Neural progenitor cell (in vitro differentiated cells): ENCODE measurements at regions not wholly inside any gene's neighbourhood (a gene's known extent, or its start where the extent isn't known, plus 50 kb on each side); places are given as distances from the start of the nearest gene placed in this dataset.

Experiments used
- DNase-seq: peaks from one replicate; pipeline ENCODE4 v3.0.0-alpha.2; 2016; ENCODE audit warnings: low spot score
- H2AFZ ChIP-seq: fragments of 200-600 bp; sonication (generic); replicated peaks from 2 replicates; pipeline ENCODE4 v1.6.1; 2016; ENCODE audit warnings: antibody characterized with exemption
- H3F3A ChIP-seq: fragments of 200-600 bp; sonication (generic); 2 replicates; pipeline ENCODE4 v1.6.1; 2016; ENCODE audit warnings: antibody characterized with exemption, low read depth
- H3K27ac ChIP-seq: fragments of 200-600 bp; sonication (generic); 2 replicates; pipeline ENCODE4 v1.5.1; 2016; ENCODE audit warnings: mild to moderate bottlenecking
- H3K27me3 ChIP-seq: fragments of 200-600 bp; sonication (generic); 2 replicates; pipeline ENCODE4 v1.6.1; 2016; ENCODE audit warnings: mild to moderate bottlenecking, moderate library complexity
- H3K36me3 ChIP-seq: fragments of 200-600 bp; sonication (generic); 2 replicates; pipeline ENCODE4 v1.5.1; 2016
- H3K4me1 ChIP-seq: fragments of 200-600 bp; sonication (generic); 2 replicates; pipeline ENCODE4 v1.6.1; 2016; ENCODE audit warnings: mixed run types
- H3K4me2 ChIP-seq: fragments of 200-600 bp; sonication (generic); 2 replicates; pipeline ENCODE4 v1.6.1; 2016
- H3K4me3 ChIP-seq: fragments of 200-600 bp; sonication (generic); 2 replicates; pipeline ENCODE4 v1.5.1; 2016
- H3K79me2 ChIP-seq: fragments of 200-600 bp; sonication (generic); 2 replicates; pipeline ENCODE4 v1.6.1; 2016; ENCODE audit warnings: low read depth
- H3K9ac ChIP-seq: fragments of 200-600 bp; sonication (generic); 2 replicates; pipeline ENCODE4 v1.6.1; 2016
- H3K9me3 ChIP-seq: fragments of 200-600 bp; sonication (generic); 2 replicates; pipeline ENCODE4 v1.5.1; 2016; ENCODE audit warnings: low read depth
- H4K20me1 ChIP-seq: fragments of 200-600 bp; sonication (generic); 2 replicates; pipeline ENCODE4 v1.6.1; 2016; ENCODE audit warnings: low read depth
- H3K27ac Mint-ChIP-seq: 3 replicates; pipeline ENCODE4 v1.8.0; 2021; ENCODE audit warnings: mixed read lengths
- H3K27me3 Mint-ChIP-seq: 2 replicates; pipeline ENCODE4 v1.8.0; 2022; ENCODE audit warnings: low read depth, mild to moderate bottlenecking, inconsistent platforms, moderate library complexity, mixed read lengths; ENCODE audit not compliant: insufficient read depth
- H3K36me3 Mint-ChIP-seq: 3 replicates; pipeline ENCODE4 v1.8.0; 2021; ENCODE audit warnings: mixed read lengths
- H3K4me1 Mint-ChIP-seq: 3 replicates; pipeline ENCODE4 v1.8.0; 2021; ENCODE audit warnings: mixed read lengths
- H3K4me3 Mint-ChIP-seq: 3 replicates; pipeline ENCODE4 v1.8.0; 2021; ENCODE audit warnings: mild to moderate bottlenecking, moderate library complexity, mixed read lengths
- H3K9me3 Mint-ChIP-seq: 3 replicates; pipeline ENCODE4 v1.8.0; 2020; ENCODE audit warnings: mixed read lengths
- EZH2 ChIP-seq: fragments of 200-600 bp; sonication (generic); IDR thresholded peaks from 2 replicates; pipeline ENCODE4 v1.6.1; 2017; ENCODE audit warnings: antibody characterized with exemption, mild to moderate bottlenecking, moderate library complexity
- EZH2phosphoT487 ChIP-seq: fragments of 200-600 bp; sonication (generic); IDR thresholded peaks from 2 replicates; pipeline ENCODE4 v1.6.1; 2017; ENCODE audit warnings: antibody characterized with exemption
- TF ChIP-seq, protein P1 (sequence below): fragments of 200-600 bp; sonication (generic); IDR thresholded peaks from 2 replicates; pipeline ENCODE4 v1.5.1; 2017; ENCODE audit warnings: antibody characterized with exemption, mild to moderate bottlenecking

- no peak for TF ChIP-seq EZH2phosphoT487
- TF ChIP-seq, protein P1, sequence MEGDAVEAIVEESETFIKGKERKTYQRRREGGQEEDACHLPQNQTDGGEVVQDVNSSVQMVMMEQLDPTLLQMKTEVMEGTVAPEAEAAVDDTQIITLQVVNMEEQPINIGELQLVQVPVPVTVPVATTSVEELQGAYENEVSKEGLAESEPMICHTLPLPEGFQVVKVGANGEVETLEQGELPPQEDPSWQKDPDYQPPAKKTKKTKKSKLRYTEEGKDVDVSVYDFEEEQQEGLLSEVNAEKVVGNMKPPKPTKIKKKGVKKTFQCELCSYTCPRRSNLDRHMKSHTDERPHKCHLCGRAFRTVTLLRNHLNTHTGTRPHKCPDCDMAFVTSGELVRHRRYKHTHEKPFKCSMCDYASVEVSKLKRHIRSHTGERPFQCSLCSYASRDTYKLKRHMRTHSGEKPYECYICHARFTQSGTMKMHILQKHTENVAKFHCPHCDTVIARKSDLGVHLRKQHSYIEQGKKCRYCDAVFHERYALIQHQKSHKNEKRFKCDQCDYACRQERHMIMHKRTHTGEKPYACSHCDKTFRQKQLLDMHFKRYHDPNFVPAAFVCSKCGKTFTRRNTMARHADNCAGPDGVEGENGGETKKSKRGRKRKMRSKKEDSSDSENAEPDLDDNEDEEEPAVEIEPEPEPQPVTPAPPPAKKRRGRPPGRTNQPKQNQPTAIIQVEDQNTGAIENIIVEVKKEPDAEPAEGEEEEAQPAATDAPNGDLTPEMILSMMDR: no peak
- TF ChIP-seq EZH2: no peak
- Histone ChIP-seq H2AFZ (no peak overlapping the region), H3K4me1 (no peaks in the 10 kb centered on the region), H3K9ac (no peak overlapping the region), H3K27ac (no peak overlapping the region), H4K20me1 (no peaks in the 10 kb centered on the region), H3K4me2 (no peak overlapping the region), H3K9me3 (no peaks in the 10 kb centered on the region), H3K79me2 (no peaks in the 10 kb centered on the region), H3K36me3 (no peaks in the 10 kb centered on the region), H3K4me3 (no peak overlapping the region), H3K27me3 (no peaks in the 10 kb centered on the region), H3F3A (no peaks in the 10 kb centered on the region)
- Mint-ChIP-seq H3K4me1 (no peaks in the 10 kb centered on the region), H3K4me3 (no peak overlapping the region), H3K36me3 (no peaks in the 10 kb centered on the region), H3K27me3 (no peaks in the 10 kb centered on the region), H3K27ac (no peak overlapping the region), H3K9me3 (peaks cover 2% of the 10 kb centered on the region)
- DNase-seq: peak; percentile 15
These were observed 802.8 kb upstream of the CXADR start for GRCh38 chr21:16709866-16710550.

DNA sequence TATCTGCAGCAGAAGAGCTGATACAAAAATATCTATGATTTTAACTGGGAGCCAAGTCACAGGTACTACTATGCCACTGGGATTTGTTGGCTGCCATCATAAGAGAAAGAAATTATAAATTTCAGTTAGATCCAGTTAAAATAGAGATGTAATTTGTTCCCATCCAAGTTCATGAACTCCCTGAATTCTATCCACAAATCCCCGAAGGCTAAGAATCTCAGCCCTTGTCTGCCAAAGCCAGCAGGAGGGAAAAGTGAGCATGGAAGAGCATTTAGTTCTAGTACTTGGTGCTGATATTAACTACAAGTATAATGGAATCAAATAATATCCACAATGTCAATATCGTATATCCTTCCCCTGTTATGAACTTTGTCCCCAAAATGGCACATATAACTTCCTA is 801.1 kb upstream of the CXADR start:
- peaks cover 5% of the 10 kb centered on the region for H3K9me3 Mint-ChIP-seq
- H3K27ac Mint-ChIP-seq: no peak overlapping the region
- no peaks in the 10 kb centered on the region for H3K27me3 Mint-ChIP-seq
- no peak for DNase-seq
- no peak overlapping the region for H3K4me3 Mint-ChIP-seq
- Histone ChIP-seq H3F3A (no peaks in the 10 kb centered on the region), H3K4me1 (no peaks in the 10 kb centered on the region), H3K4me3 (no peak overlapping the region), H3K79me2 (no peaks in the 10 kb centered on the region), H3K9me3 (no peaks in the 10 kb centered on the region), H2AFZ (no peak overlapping the region), H3K4me2 (no peak overlapping the region), H3K27ac (no peak overlapping the region), H3K9ac (no peak overlapping the region), H4K20me1 (no peaks in the 10 kb centered on the region), H3K27me3 (no peaks in the 10 kb centered on the region), H3K36me3 (no peaks in the 10 kb centered on the region)
- H3K36me3 Mint-ChIP-seq: no peaks in the 10 kb centered on the region
- no peaks in the 10 kb centered on the region for H3K4me1 Mint-ChIP-seq
- TF ChIP-seq EZH2phosphoT487 (no peak), EZH2 (no peak)
- TF ChIP-seq, protein P1: no peak

GRCh38 chr21:16713331-16714117 is 799.3 kb upstream of the CXADR start:
- H3K9ac ChIP-seq: no peak overlapping the region
- no peaks in the 10 kb centered on the region for H3K36me3 Mint-ChIP-seq
- H2AFZ ChIP-seq: no peak overlapping the region
- H3K4me2 ChIP-seq: no peak overlapping the region
- H3K27ac Mint-ChIP-seq: no peak overlapping the region
- H3K4me3 Mint-ChIP-seq: no peak overlapping the region
- no peak overlapping the region for H3K27ac ChIP-seq
- no peaks in the 10 kb centered on the region for H3K27me3 Mint-ChIP-seq
- H3K9me3 Mint-ChIP-seq: peaks cover 11% of the 10 kb centered on the region
- H3K79me2 ChIP-seq: no peaks in the 10 kb centered on the region
- no peaks in the 10 kb centered on the region for H3K4me1 ChIP-seq
- no peak overlapping the region for H3K4me3 ChIP-seq
- no peaks in the 10 kb centered on the region for H3F3A ChIP-seq
- no peak for DNase-seq
- no peaks in the 10 kb centered on the region for H3K9me3 ChIP-seq
- H3K36me3 ChIP-seq: no peaks in the 10 kb centered on the region
- no peaks in the 10 kb centered on the region for H4K20me1 ChIP-seq
- TF ChIP-seq, protein P1: no peak
- no peak for TF ChIP-seq EZH2
- TF ChIP-seq EZH2phosphoT487: no peak
- no peaks in the 10 kb centered on the region for H3K27me3 ChIP-seq
- H3K4me1 Mint-ChIP-seq: no peaks in the 10 kb centered on the region
